HG03575 (cell line): ENCODE measurements at regions not wholly inside any gene's neighbourhood (a gene's known extent, or its start where the extent isn't known, plus 50 kb on each side); places are given as distances from the start of the nearest gene placed in this dataset.

Experiments used
- ATAC-seq: cut with Tn5 transposase; IDR thresholded peaks from one replicate; pipeline ENCODE4 v1.9.1; 2021; ENCODE audit not compliant: unreplicated experiment, insufficient number of reproducible peaks, low FRiP score; ENCODE audit errors: extremely low read depth

GRCh38 chr5:165795073-165795472 is 2289.7 kb downstream of the MAT2B start:
- ATAC-seq = no peak

GRCh38 chr5:165805756-165806155 is 2300.3 kb downstream of the MAT2B start:
- ATAC-seq = no peak

GRCh38 chr5:165808335-165808734 is 2302.9 kb downstream of the MAT2B start:
- no peak for ATAC-seq

- ATAC-seq = no peak
Measured at GRCh38 chr5:165809914-165810313, 2304.5 kb downstream of the MAT2B start.

GRCh38 chr5:165829504-165829903 is 2324.1 kb downstream of the MAT2B start:
- no peak for ATAC-seq

GRCh38 chr5:165834891-165835290 is 2329.5 kb downstream of the MAT2B start:
- no peak for ATAC-seq

GRCh38 chr5:165836046-165836445 is 2330.6 kb downstream of the MAT2B start:
- no peak for ATAC-seq

- ATAC-seq = no peak
Measured at GRCh38 chr5:165837286-165837685, 2331.9 kb downstream of the MAT2B start.

GRCh38 chr5:165844571-165844970 is 2339.2 kb downstream of the MAT2B start:
- ATAC-seq = no peak

- ATAC-seq = no peak
Measured at GRCh38 chr5:165858118-165858517, 2352.7 kb downstream of the MAT2B start.

- ATAC-seq = no peak
Measured at GRCh38 chr5:165859251-165859650, 2353.8 kb downstream of the MAT2B start.

GRCh38 chr5:165863239-165863638 is 2357.8 kb downstream of the MAT2B start:
- ATAC-seq = no peak

GRCh38 chr5:165871291-165871690 is 2365.9 kb downstream of the MAT2B start:
- no peak for ATAC-seq

GRCh38 chr5:165874851-165875250 is 2369.4 kb downstream of the MAT2B start:
- no peak for ATAC-seq

- ATAC-seq = no peak
Measured at GRCh38 chr5:165876538-165876937, 2371.1 kb downstream of the MAT2B start.

- ATAC-seq = no peak
Measured at GRCh38 chr5:165877475-165877874, 2372.1 kb downstream of the MAT2B start.

GRCh38 chr5:165881259-165881658 is 2375.8 kb downstream of the MAT2B start:
- ATAC-seq = no peak

GRCh38 chr5:165882099-165882498 is 2376.7 kb downstream of the MAT2B start:
- ATAC-seq = no peak

GRCh38 chr5:165885623-165886350 is 2380.4 kb downstream of the MAT2B start:
- no peak for ATAC-seq

GRCh38 chr5:165887147-165887546 is 2381.7 kb downstream of the MAT2B start:
- ATAC-seq = no peak

- no peak for ATAC-seq
Measured at GRCh38 chr5:165892383-165892782, 2387.0 kb downstream of the MAT2B start.
